Kidney epithelial cell (primary cell): ENCODE measurements at regions not wholly inside any gene's neighbourhood (a gene's known extent, or its start where the extent isn't known, plus 50 kb on each side); places are given as distances from the start of the nearest gene placed in this dataset.

ENCODE experiments used
- DNase-seq: peaks from one replicate; pipeline ENCODE4 v3.0.0-alpha.2; 2010; ENCODE audit warnings: low read depth
- H3K27me3 ChIP-seq: 2 replicates; pipeline ENCODE4 v1.6.0; 2011; ENCODE audit warnings: low read length; ENCODE audit not compliant: control insufficient read depth, insufficient read depth
- H3K36me3 ChIP-seq: 2 replicates; pipeline ENCODE4 v1.5.1; 2011; ENCODE audit warnings: low read length; ENCODE audit not compliant: control insufficient read depth, insufficient read depth
- H3K4me3 ChIP-seq: 2 replicates; pipeline ENCODE4 v1.5.1; 2011; ENCODE audit warnings: low read depth, mild to moderate bottlenecking, control low read depth, low read length
- CTCF ChIP-seq: IDR thresholded peaks from 2 replicates; pipeline ENCODE4 v1.5.1; 2011; ENCODE audit warnings: mild to moderate bottlenecking, moderate library complexity, low read length, control low read depth, inconsistent platforms; ENCODE audit not compliant: insufficient read depth, poor library complexity, severe bottlenecking

GRCh38 chr4:132859929-132860328 lies 289.2 kb upstream of the PCDH10 start:
- Histone ChIP-seq H3K27me3 (no peaks in the 10 kb centered on the region), H3K4me3 (no peak overlapping the region), H3K36me3 (no peaks in the 10 kb centered on the region)
- no peak for TF ChIP-seq CTCF
- no peak for DNase-seq

GRCh38 chr4:132860976-132861375 lies 288.1 kb upstream of the PCDH10 start:
- TF ChIP-seq CTCF: no peak
- DNase-seq: no peak
- no peaks in the 10 kb centered on the region for H3K27me3 ChIP-seq

GRCh38 chr4:132863619-132864018 lies 285.5 kb upstream of the PCDH10 start:
- Histone ChIP-seq H3K36me3 (no peaks in the 10 kb centered on the region), H3K27me3 (no peaks in the 10 kb centered on the region), H3K4me3 (no peak overlapping the region)
- DNase-seq: no peak
- TF ChIP-seq CTCF: no peak

More at GRCh38 chr4:132860976-132861375, 288.1 kb upstream of the PCDH10 start:
- no peaks in the 10 kb centered on the region for H3K36me3 ChIP-seq
- H3K4me3 ChIP-seq: no peak overlapping the region

- no peak for DNase-seq
- TF ChIP-seq CTCF: no peak
- Histone ChIP-seq H3K4me3 (no peak overlapping the region), H3K36me3 (no peaks in the 10 kb centered on the region), H3K27me3 (no peaks in the 10 kb centered on the region)
These were observed 283.6 kb upstream of the PCDH10 start for GRCh38 chr4:132865458-132865857.

- Histone ChIP-seq H3K4me3 (no peak overlapping the region), H3K36me3 (no peaks in the 10 kb centered on the region), H3K27me3 (no peaks in the 10 kb centered on the region)
- TF ChIP-seq CTCF: no peak
- no peak for DNase-seq
These were observed 283.2 kb upstream of the PCDH10 start for GRCh38 chr4:132865922-132866321.

GRCh38 chr4:132866616-132867015 lies 282.5 kb upstream of the PCDH10 start:
- no peak for TF ChIP-seq CTCF
- Histone ChIP-seq H3K4me3 (no peak overlapping the region), H3K36me3 (no peaks in the 10 kb centered on the region), H3K27me3 (no peaks in the 10 kb centered on the region)
- no peak for DNase-seq
